NCI-H345 (cell line): ENCODE measurements at regions not wholly inside any gene's neighbourhood (a gene's known extent, or its start where the extent isn't known, plus 50 kb on each side); places are given as distances from the start of the nearest gene placed in this dataset.
"Not testable (repeated sequence)": the region's sequence is repeated elsewhere in the genome, so short reads cannot be mapped to it uniquely, and the experiment has no call there.

Experiments
- DNase-seq: peaks from one replicate; lab custom pipeline; 2025; lab: John Stamatoyannopoulos, UW

GRCh38 chr4:177185579-177185978 is 124.1 kb upstream of the NEIL3 start:
- no peak for DNase-seq

- DNase-seq: no peak
Measured at GRCh38 chr4:177187371-177187770, 122.3 kb upstream of the NEIL3 start.

- no peak for DNase-seq
Measured at GRCh38 chr4:177190995-177191580, 118.6 kb upstream of the NEIL3 start.

GRCh38 chr4:177191586-177191985 is 118.1 kb upstream of the NEIL3 start:
- DNase-seq: no peak

- no peak for DNase-seq
Measured at GRCh38 chr4:177191991-177192390, 117.7 kb upstream of the NEIL3 start.

- not testable (repeated sequence) for DNase-seq
Measured at GRCh38 chr4:177193024-177193715, 116.5 kb upstream of the NEIL3 start.

GRCh38 chr4:177194906-177195305 is 114.8 kb upstream of the NEIL3 start:
- DNase-seq: no peak

GRCh38 chr4:177196615-177197014 is 113.1 kb upstream of the NEIL3 start:
- DNase-seq: no peak

GRCh38 chr4:177201614-177202013 is 108.1 kb upstream of the NEIL3 start:
- DNase-seq: no peak

- DNase-seq: no peak
Measured at GRCh38 chr4:177204126-177204525, 105.5 kb upstream of the NEIL3 start.

GRCh38 chr4:177214935-177215334 is 94.7 kb upstream of the NEIL3 start:
- DNase-seq: no peak

GRCh38 chr4:177220376-177220775 is 89.3 kb upstream of the NEIL3 start:
- DNase-seq: no peak

GRCh38 chr4:177222781-177223180 is 86.9 kb upstream of the NEIL3 start:
- no peak for DNase-seq

GRCh38 chr4:177225605-177226004 is 84.1 kb upstream of the NEIL3 start:
- no peak for DNase-seq

GRCh38 chr4:177227636-177228035 is 82.0 kb upstream of the NEIL3 start:
- DNase-seq: no peak

- DNase-seq: no peak
Measured at GRCh38 chr4:177228599-177228998, 81.1 kb upstream of the NEIL3 start.

GRCh38 chr4:177229331-177229730 is 80.3 kb upstream of the NEIL3 start:
- no peak for DNase-seq

- DNase-seq: no peak
Measured at GRCh38 chr4:177232473-177232872, 77.2 kb upstream of the NEIL3 start.

GRCh38 chr4:177235026-177235425 is 74.6 kb upstream of the NEIL3 start:
- no peak for DNase-seq

- no peak for DNase-seq
Measured at GRCh38 chr4:177236886-177237285, 72.8 kb upstream of the NEIL3 start.

- DNase-seq: no peak
Measured at GRCh38 chr4:177237291-177237690, 72.4 kb upstream of the NEIL3 start.

- no peak for DNase-seq
Measured at GRCh38 chr4:177239477-177239876, 70.2 kb upstream of the NEIL3 start.

- DNase-seq: no peak
Measured at GRCh38 chr4:177239878-177240277, 69.8 kb upstream of the NEIL3 start.

GRCh38 chr4:177242651-177243286 is 66.9 kb upstream of the NEIL3 start:
- no peak for DNase-seq
